IPS-20b (cell line): ENCODE measurements at regions not wholly inside any gene's neighbourhood (a gene's known extent, or its start where the extent isn't known, plus 50 kb on each side); places are given as distances from the start of the nearest gene placed in this dataset.
"Not testable (repeated sequence)": the region's sequence is repeated elsewhere in the genome, so short reads cannot be mapped to it uniquely, and the experiment has no call there.

Source experiments
- H3K27ac ChIP-seq: one replicate; pipeline ENCODE4 v1.5.1; 2013; ENCODE audit warnings: low read length
- H3K27me3 ChIP-seq: 2 replicates; pipeline ENCODE4 v1.6.1; 2013; ENCODE audit warnings: mild to moderate bottlenecking, low read length, inconsistent platforms; ENCODE audit not compliant: insufficient read depth
- H3K36me3 ChIP-seq: 2 replicates; pipeline ENCODE4 v1.6.1; 2013; ENCODE audit warnings: low read depth, mild to moderate bottlenecking, inconsistent platforms, low read length, moderate library complexity; ENCODE audit not compliant: insufficient read depth
- H3K4me1 ChIP-seq: 2 replicates; pipeline ENCODE4 v1.6.1; 2013; ENCODE audit warnings: mild to moderate bottlenecking, control low read depth, inconsistent platforms, low read length, moderate library complexity; ENCODE audit not compliant: insufficient read depth
- H3K4me3 ChIP-seq: 2 replicates; pipeline ENCODE4 v1.5.1; 2013; ENCODE audit warnings: mild to moderate bottlenecking, low read length, inconsistent platforms
- H3K9ac ChIP-seq: 2 replicates; pipeline ENCODE4 v1.6.1; 2013; ENCODE audit warnings: low read depth, mild to moderate bottlenecking, inconsistent platforms, low read length, moderate library complexity
- H3K9me3 ChIP-seq: 2 replicates; pipeline ENCODE4 v1.6.1; 2013; ENCODE audit warnings: mild to moderate bottlenecking, low read depth, low read length, inconsistent platforms; ENCODE audit not compliant: insufficient read depth

GRCh38 chr3:127419182-127419581, 131.3 kb upstream of the PRR20G start:
- Histone ChIP-seq H3K27ac (no peak overlapping the region), H3K4me3 (no peak overlapping the region), H3K27me3 (no peaks in the 10 kb centered on the region), H3K9ac (no peak overlapping the region), H3K36me3 (no peaks in the 10 kb centered on the region), H3K9me3 (no peaks in the 10 kb centered on the region), H3K4me1 (peaks cover 11% of the 10 kb centered on the region; the same call in 1 of the 2 replicates)

GRCh38 chr3:127418560-127419147, 130.8 kb upstream of the PRR20G start:
- no peak overlapping the region for H3K4me3 ChIP-seq
- H3K4me1 ChIP-seq, result peaks cover 7% of the 10 kb centered on the region; the same call in 1 of the 2 replicates
- no peak overlapping the region for H3K27ac ChIP-seq
- no peak overlapping the region for H3K9ac ChIP-seq
- no peaks in the 10 kb centered on the region for H3K27me3 ChIP-seq
- H3K36me3 ChIP-seq, result no peaks in the 10 kb centered on the region
- no peaks in the 10 kb centered on the region for H3K9me3 ChIP-seq

- H3K9me3 ChIP-seq, result no peaks in the 10 kb centered on the region
- no peaks in the 10 kb centered on the region; the same call in 1 of the 2 replicates for H3K27me3 ChIP-seq
- H3K27ac ChIP-seq, result no peak overlapping the region
- no peak overlapping the region for H3K4me3 ChIP-seq
- H3K4me1 ChIP-seq, result peaks cover 4% of the 10 kb centered on the region; the same call in 1 of the 2 replicates
- H3K9ac ChIP-seq, result no peak overlapping the region
- H3K36me3 ChIP-seq, result no peaks in the 10 kb centered on the region
Observed at GRCh38 chr3:127417709-127418559, 130.1 kb upstream of the PRR20G start.

- Histone ChIP-seq H3K4me3 (no peak overlapping the region), H3K9ac (no peak overlapping the region), H3K9me3 (no peaks in the 10 kb centered on the region), H3K27me3 (peaks cover 4% of the 10 kb centered on the region; the same call in 1 of the 2 replicates), H3K27ac (no peak overlapping the region), H3K36me3 (no peaks in the 10 kb centered on the region), H3K4me1 (peaks cover 10% of the 10 kb centered on the region)
Observed at GRCh38 chr3:127413871-127414270, 126.0 kb upstream of the PRR20G start.

- H3K36me3 ChIP-seq, result no peaks in the 10 kb centered on the region
- H3K27me3 ChIP-seq, result peaks cover 4% of the 10 kb centered on the region; the same call in 1 of the 2 replicates
- no peaks in the 10 kb centered on the region for H3K9me3 ChIP-seq
- H3K4me1 ChIP-seq, result peaks cover 7% of the 10 kb centered on the region
- H3K27ac ChIP-seq, result no peak overlapping the region
- no peak overlapping the region for H3K4me3 ChIP-seq
- H3K9ac ChIP-seq, result no peak overlapping the region
Observed at GRCh38 chr3:127413318-127413673, 125.5 kb upstream of the PRR20G start.

GRCh38 chr3:127412578-127413317, 124.9 kb upstream of the PRR20G start:
- peaks cover 4% of the 10 kb centered on the region; the same call in 1 of the 2 replicates for H3K27me3 ChIP-seq
- no peak overlapping the region for H3K27ac ChIP-seq
- no peak overlapping the region for H3K4me3 ChIP-seq
- H3K9ac ChIP-seq, result no peak overlapping the region
- H3K9me3 ChIP-seq, result no peaks in the 10 kb centered on the region
- no peaks in the 10 kb centered on the region for H3K36me3 ChIP-seq
- peaks cover 7% of the 10 kb centered on the region for H3K4me1 ChIP-seq

GRCh38 chr3:127411875-127412274, 124.0 kb upstream of the PRR20G start:
- not testable (repeated sequence) for H3K9me3 ChIP-seq, H3K27ac ChIP-seq, H3K27me3 ChIP-seq, H3K9ac ChIP-seq, H3K4me3 ChIP-seq, H3K36me3 ChIP-seq
- peaks cover 10% of the 10 kb centered on the region for H3K4me1 ChIP-seq

- H3K27me3 ChIP-seq, result peaks cover 4% of the 10 kb centered on the region; the same call in 1 of the 2 replicates
- H3K36me3 ChIP-seq, result no peaks in the 10 kb centered on the region
- no peak overlapping the region for H3K4me3 ChIP-seq
- no peak overlapping the region for H3K27ac ChIP-seq
- H3K9ac ChIP-seq, result no peak overlapping the region
- H3K4me1 ChIP-seq, result peaks cover 10% of the 10 kb centered on the region
- H3K9me3 ChIP-seq, result no peaks in the 10 kb centered on the region
Observed at GRCh38 chr3:127411083-127411727, 123.4 kb upstream of the PRR20G start.

- Histone ChIP-seq H3K4me1 (peaks cover 10% of the 10 kb centered on the region), H3K9ac (no peak overlapping the region), H3K27ac (no peak overlapping the region), H3K9me3 (no peaks in the 10 kb centered on the region), H3K4me3 (no peak overlapping the region), H3K36me3 (no peaks in the 10 kb centered on the region), H3K27me3 (peaks cover 4% of the 10 kb centered on the region; the same call in 1 of the 2 replicates)
Observed at GRCh38 chr3:127410678-127411077, 122.8 kb upstream of the PRR20G start.

GRCh38 chr3:127410137-127410488, 122.3 kb upstream of the PRR20G start:
- no peaks in the 10 kb centered on the region for H3K36me3 ChIP-seq
- no peak overlapping the region for H3K9ac ChIP-seq
- H3K4me3 ChIP-seq, result no peak overlapping the region
- no peak overlapping the region for H3K27ac ChIP-seq
- H3K27me3 ChIP-seq, result peaks cover 4% of the 10 kb centered on the region; the same call in 1 of the 2 replicates
- H3K4me1 ChIP-seq, result peaks cover 10% of the 10 kb centered on the region
- H3K9me3 ChIP-seq, result no peaks in the 10 kb centered on the region

- Histone ChIP-seq H3K27me3 (peaks cover 4% of the 10 kb centered on the region; the same call in 1 of the 2 replicates), H3K9ac (no peak overlapping the region), H3K36me3 (no peaks in the 10 kb centered on the region), H3K9me3 (no peaks in the 10 kb centered on the region), H3K27ac (no peak overlapping the region), H3K4me3 (no peak overlapping the region), H3K4me1 (peaks cover 10% of the 10 kb centered on the region)
Observed at GRCh38 chr3:127409421-127410136, 121.7 kb upstream of the PRR20G start.
